ENCODE measurements at regions not wholly inside any gene's neighbourhood (a gene's known extent, or its start where the extent isn't known, plus 50 kb on each side); places are given as distances from the start of the nearest gene placed in this dataset.

- H3K4me3 ChIP-seq (replicated peaks; ENCODE audit: low read depth, low read length): no peak overlapping the region
- TF ChIP-seq CTCF (IDR thresholded peaks at IDR 0.05; ENCODE audit: low read depth, low read length, missing control alignments): no peak
- no peak for DNase-seq (ENCODE audit: extremely low read depth, low read depth)
Observed at GRCh38 chr11:115930886-115931547, 426.8 kb upstream of the CADM1 start.

GRCh38 chr11:115930291-115930690, 426.1 kb upstream of the CADM1 start:
- DNase-seq (ENCODE audit: extremely low read depth, low read depth): no peak
- no peak for TF ChIP-seq CTCF (IDR thresholded peaks at IDR 0.05; ENCODE audit: low read depth, low read length, missing control alignments)

GRCh38 chr11:115929618-115930129, 425.5 kb upstream of the CADM1 start:
- no peak for DNase-seq (ENCODE audit: extremely low read depth, low read depth)
- no peak for TF ChIP-seq CTCF (IDR thresholded peaks at IDR 0.05; ENCODE audit: low read depth, low read length, missing control alignments)

More at GRCh38 chr11:115930291-115930690, 426.1 kb upstream of the CADM1 start:
- no peak overlapping the region for H3K4me3 ChIP-seq (replicated peaks; ENCODE audit: low read depth, low read length)

GRCh38 chr11:115928811-115929210, 424.6 kb upstream of the CADM1 start:
- TF ChIP-seq CTCF (IDR thresholded peaks at IDR 0.05; ENCODE audit: low read depth, low read length, missing control alignments): no peak
- no peak for DNase-seq (ENCODE audit: extremely low read depth, low read depth)
- no peak overlapping the region for H3K4me3 ChIP-seq (replicated peaks; ENCODE audit: low read depth, low read length)

More at GRCh38 chr11:115929618-115930129, 425.5 kb upstream of the CADM1 start:
- H3K4me3 ChIP-seq (replicated peaks; ENCODE audit: low read depth, low read length): no peak overlapping the region

- TF ChIP-seq CTCF (IDR thresholded peaks at IDR 0.05; ENCODE audit: low read depth, low read length, missing control alignments): no peak
- no peak for DNase-seq (ENCODE audit: extremely low read depth, low read depth)
Observed at GRCh38 chr11:115927823-115928329, 423.7 kb upstream of the CADM1 start.

GRCh38 chr11:115926601-115927000, 422.4 kb upstream of the CADM1 start:
- TF ChIP-seq CTCF (IDR thresholded peaks at IDR 0.05; ENCODE audit: low read depth, low read length, missing control alignments): no peak
- no peak for DNase-seq (ENCODE audit: extremely low read depth, low read depth)

More at GRCh38 chr11:115927823-115928329, 423.7 kb upstream of the CADM1 start:
- H3K4me3 ChIP-seq (replicated peaks; ENCODE audit: low read depth, low read length): no peak overlapping the region

More at GRCh38 chr11:115926601-115927000, 422.4 kb upstream of the CADM1 start:
- H3K4me3 ChIP-seq (replicated peaks; ENCODE audit: low read depth, low read length): no peak overlapping the region
